Natural killer cell (primary cell): ENCODE measurements at regions not wholly inside any gene's neighbourhood (a gene's known extent, or its start where the extent isn't known, plus 50 kb on each side); places are given as distances from the start of the nearest gene placed in this dataset.

Experiments used
- ATAC-seq, 3 donors: fragments of 150-1000 bp in 2 of 3; fragments of 200-7000 bp in 1 of 3; cut with Tn5 transposase; 1 replicate in 1 of 3; 2 replicates in 2 of 3; pipeline ENCODE4 v1.10.0; 2021; ENCODE audit warnings: mild to moderate bottlenecking in 2 of 3, moderate library complexity in 2 of 3
- DNase-seq, 2 donors: peaks; one replicate each; pipeline versions ENCODE4 v3.0.0 to v3.0.0-alpha.2; 2013 to 2021; ENCODE audit warnings: mixed read lengths in 1 of 2
- H3K27ac ChIP-seq: one replicate; pipeline ENCODE4 v1.5.1; 2013; ENCODE audit warnings: mild to moderate bottlenecking, low read length
- H3K27me3 ChIP-seq: one replicate; pipeline ENCODE4 v1.6.1; 2013; ENCODE audit warnings: low read length; ENCODE audit not compliant: control insufficient read depth, insufficient read depth
- H3K36me3 ChIP-seq: one replicate; pipeline ENCODE4 v1.6.1; 2013; ENCODE audit warnings: low read length; ENCODE audit not compliant: control insufficient read depth, insufficient read depth
- H3K4me1 ChIP-seq: one replicate; pipeline ENCODE4 v1.6.1; 2013; ENCODE audit warnings: low read length; ENCODE audit not compliant: control insufficient read depth, insufficient read depth
- H3K4me3 ChIP-seq: one replicate; pipeline ENCODE4 v1.5.1; 2013; ENCODE audit warnings: low read length
- H3K9me3 ChIP-seq: one replicate; pipeline ENCODE4 v1.6.1; 2013; ENCODE audit warnings: low read length; ENCODE audit not compliant: control insufficient read depth, insufficient read depth
- H3K27ac Mint-ChIP-seq, 2 donors: one replicate each; pipeline ENCODE4 v1.8.0; 2022; ENCODE audit warnings: mild to moderate bottlenecking in 2 of 2, mixed read lengths in 2 of 2, moderate library complexity in 1 of 2
- H3K27me3 Mint-ChIP-seq, 2 donors: one replicate each; pipeline ENCODE4 v1.8.0; 2022; ENCODE audit warnings: low read depth in 2 of 2, mixed read lengths in 2 of 2
- H3K36me3 Mint-ChIP-seq: one replicate; pipeline ENCODE4 v1.8.0; 2022; ENCODE audit warnings: mixed read lengths
- H3K4me1 Mint-ChIP-seq, 2 donors: one replicate each; pipeline ENCODE4 v1.8.0; 2022; ENCODE audit warnings: mixed read lengths in 2 of 2
- H3K4me3 Mint-ChIP-seq: one replicate; pipeline ENCODE4 v1.8.0; 2022; ENCODE audit warnings: mild to moderate bottlenecking, moderate library complexity, mixed read lengths
- H3K9me3 Mint-ChIP-seq, 2 donors: one replicate each; pipeline ENCODE4 v1.8.0; 2022; ENCODE audit warnings: mixed read lengths in 2 of 2
- WGBS: methylation state at CpG from one replicate; pipeline ENCODE4 v1.1.7; 2013; ENCODE audit warnings: missing lambda C conversion rate; ENCODE audit not compliant: insufficient coverage; 5-methylcytosine and 5-hydroxymethylcytosine counted together
- intact Hi-C: fragments of 100-400 bp; cut with micrococcal nuclease; formaldehyde crosslinking; loops from one replicate; pipeline ENCODE4 v1.14.2; 2022
- TF ChIP-seq, protein P1 (sequence below): fragments of 200-600 bp; IDR thresholded peaks from one replicate; pipeline ENCODE4 v1.8.0; 2022; ENCODE audit warnings: antibody characterized with exemption

DNA sequence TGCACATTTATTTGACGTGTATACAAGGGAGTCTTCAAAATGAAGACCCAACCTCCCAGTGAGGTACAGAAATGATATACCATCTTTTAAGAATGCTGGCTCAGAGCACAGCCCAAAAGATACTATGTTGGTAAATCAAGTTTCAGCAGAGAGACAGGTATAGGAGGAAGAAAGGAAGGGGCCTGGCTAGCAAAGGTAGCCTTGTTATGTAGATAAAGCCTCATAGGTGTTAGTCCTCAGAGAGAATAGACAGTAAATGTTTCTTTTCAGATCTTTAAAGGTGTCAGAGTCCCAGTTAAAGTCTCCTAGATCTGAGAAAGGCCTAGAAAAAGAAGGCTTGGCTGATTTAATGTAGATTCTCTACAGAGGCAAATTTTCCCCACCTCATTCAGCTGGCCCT lies 213.8 kb downstream of the SI start:
- H3K27me3 Mint-ChIP-seq: no peaks in the 10 kb centered on the region
- no peaks in the 10 kb centered on the region for H3K36me3 Mint-ChIP-seq
- H3K4me1 Mint-ChIP-seq: no peaks in the 10 kb centered on the region
- Histone ChIP-seq H3K27me3 (no peaks in the 10 kb centered on the region), H3K36me3 (no peaks in the 10 kb centered on the region), H3K9me3 (peaks cover 4% of the 10 kb centered on the region), H3K27ac (no peak overlapping the region), H3K4me3 (no peak overlapping the region), H3K4me1 (no peaks in the 10 kb centered on the region)
- 60% methylated on average over 1 of the region's 1 CpG for WGBS
- peaks cover 18 to 25% of the 10 kb centered on the region in 2 donors for H3K9me3 Mint-ChIP-seq
- no peak overlapping the region for H3K27ac Mint-ChIP-seq
- intact Hi-C loops: no loop called here
- H3K4me3 Mint-ChIP-seq: no peak overlapping the region
- DNase-seq (no peak), ATAC-seq (no peak)
- TF ChIP-seq, protein P1, sequence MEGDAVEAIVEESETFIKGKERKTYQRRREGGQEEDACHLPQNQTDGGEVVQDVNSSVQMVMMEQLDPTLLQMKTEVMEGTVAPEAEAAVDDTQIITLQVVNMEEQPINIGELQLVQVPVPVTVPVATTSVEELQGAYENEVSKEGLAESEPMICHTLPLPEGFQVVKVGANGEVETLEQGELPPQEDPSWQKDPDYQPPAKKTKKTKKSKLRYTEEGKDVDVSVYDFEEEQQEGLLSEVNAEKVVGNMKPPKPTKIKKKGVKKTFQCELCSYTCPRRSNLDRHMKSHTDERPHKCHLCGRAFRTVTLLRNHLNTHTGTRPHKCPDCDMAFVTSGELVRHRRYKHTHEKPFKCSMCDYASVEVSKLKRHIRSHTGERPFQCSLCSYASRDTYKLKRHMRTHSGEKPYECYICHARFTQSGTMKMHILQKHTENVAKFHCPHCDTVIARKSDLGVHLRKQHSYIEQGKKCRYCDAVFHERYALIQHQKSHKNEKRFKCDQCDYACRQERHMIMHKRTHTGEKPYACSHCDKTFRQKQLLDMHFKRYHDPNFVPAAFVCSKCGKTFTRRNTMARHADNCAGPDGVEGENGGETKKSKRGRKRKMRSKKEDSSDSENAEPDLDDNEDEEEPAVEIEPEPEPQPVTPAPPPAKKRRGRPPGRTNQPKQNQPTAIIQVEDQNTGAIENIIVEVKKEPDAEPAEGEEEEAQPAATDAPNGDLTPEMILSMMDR: no peak

DNA sequence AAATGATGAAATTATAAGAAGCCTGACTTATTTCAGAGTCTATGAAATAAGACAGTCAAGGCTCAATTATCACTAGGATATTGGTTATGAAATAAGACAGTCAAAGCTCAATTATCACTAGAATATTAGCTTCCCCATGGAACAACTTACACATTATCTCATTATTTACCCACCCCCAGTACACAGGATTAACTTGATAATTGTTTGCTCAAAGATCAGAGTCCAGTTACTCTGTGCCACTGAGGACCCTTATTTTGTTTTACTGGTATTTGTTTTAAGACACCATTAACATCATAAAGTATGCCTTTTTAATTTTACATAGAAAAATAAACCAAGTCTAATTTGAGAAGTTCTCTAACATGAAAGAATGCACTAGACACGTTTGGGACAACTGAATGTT lies 225.4 kb downstream of the SI start:
- TF ChIP-seq, protein P1: no peak
- Mint-ChIP-seq H3K4me1 (no peaks in the 10 kb centered on the region), H3K4me3 (no peak overlapping the region), H3K9me3 (peaks cover 12 to 13% of the 10 kb centered on the region in 2 donors), H3K27ac (no peak overlapping the region), H3K27me3 (no peaks in the 10 kb centered on the region), H3K36me3 (no peaks in the 10 kb centered on the region)
- intact Hi-C loops: no loop called here
- no peak for ATAC-seq
- no CpG with 5 or more reads among the region's 1 CpG for WGBS
- H3K4me3 ChIP-seq: no peak overlapping the region
- H3K27me3 ChIP-seq: no peaks in the 10 kb centered on the region
- H3K36me3 ChIP-seq: no peaks in the 10 kb centered on the region
- no peak overlapping the region for H3K27ac ChIP-seq
- H3K4me1 ChIP-seq: no peaks in the 10 kb centered on the region
- DNase-seq: no peak
- H3K9me3 ChIP-seq: peaks cover 6% of the 10 kb centered on the region

DNA sequence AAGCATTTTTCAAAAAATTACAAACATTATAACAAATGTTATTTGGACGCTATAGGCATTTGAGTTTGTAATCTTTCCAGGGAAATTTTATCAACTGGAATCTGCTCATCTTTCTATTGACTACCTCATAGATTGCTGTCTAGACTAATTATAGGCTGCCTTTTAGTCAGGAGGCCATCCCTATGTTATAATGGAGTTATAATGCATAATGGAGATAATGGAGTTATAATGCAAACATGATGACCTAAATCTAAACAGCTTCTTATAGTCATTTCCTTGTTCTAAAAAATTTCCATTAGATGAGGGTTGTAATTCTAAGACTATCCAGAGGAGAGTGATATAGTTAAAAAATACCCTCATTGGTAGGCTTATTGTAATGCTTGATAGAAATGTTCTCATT lies 226.4 kb downstream of the SI start:
- H3K27me3 ChIP-seq: no peaks in the 10 kb centered on the region
- H3K36me3 Mint-ChIP-seq: no peaks in the 10 kb centered on the region
- WGBS: 80% methylated on average over 1 of the region's 1 CpG
- intact Hi-C loops: no loop called here
- H3K27me3 Mint-ChIP-seq: no peaks in the 10 kb centered on the region
- no peak overlapping the region for H3K27ac Mint-ChIP-seq
- H3K4me1 ChIP-seq: no peaks in the 10 kb centered on the region
- no peak overlapping the region for H3K4me3 Mint-ChIP-seq
- no peaks in the 10 kb centered on the region for H3K4me1 Mint-ChIP-seq
- no peak overlapping the region for H3K4me3 ChIP-seq
- peaks cover 6% of the 10 kb centered on the region for H3K9me3 ChIP-seq
- H3K27ac ChIP-seq: no peak overlapping the region
- no peak for DNase-seq
- TF ChIP-seq, protein P1: no peak
- H3K36me3 ChIP-seq: no peaks in the 10 kb centered on the region
- no peak for ATAC-seq
- peaks cover 10 to 11% of the 10 kb centered on the region in 2 donors for H3K9me3 Mint-ChIP-seq

DNA sequence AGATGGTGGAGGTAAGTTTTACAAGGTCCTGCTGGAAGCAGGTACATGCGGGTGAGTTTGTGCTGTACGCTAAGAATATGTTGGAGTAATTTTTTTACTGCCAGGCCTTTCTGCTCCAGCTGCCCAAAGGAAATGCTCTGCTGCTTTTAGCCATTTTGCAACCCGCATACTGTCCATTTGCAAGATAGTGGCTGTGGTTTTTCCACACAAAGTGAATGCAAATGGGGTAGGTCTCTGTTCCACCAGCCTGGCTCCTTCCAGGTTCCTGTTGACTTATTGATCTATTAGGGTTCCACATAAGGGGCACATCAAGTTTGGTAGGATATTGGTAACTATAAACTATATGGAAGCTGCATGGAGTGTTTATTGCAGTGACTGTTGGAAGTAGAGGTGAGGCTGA lies 227.1 kb downstream of the SI start:
- H3K9me3 Mint-ChIP-seq: peaks cover 10 to 11% of the 10 kb centered on the region in 2 donors
- no peaks in the 10 kb centered on the region for H3K27me3 Mint-ChIP-seq
- no peak for DNase-seq
- Histone ChIP-seq H3K4me3 (no peak overlapping the region), H3K27ac (no peak overlapping the region), H3K27me3 (no peaks in the 10 kb centered on the region), H3K4me1 (no peaks in the 10 kb centered on the region), H3K9me3 (peaks cover 6% of the 10 kb centered on the region), H3K36me3 (no peaks in the 10 kb centered on the region)
- no peaks in the 10 kb centered on the region for H3K36me3 Mint-ChIP-seq
- 86% methylated on average over 3 of the region's 3 CpGs for WGBS
- TF ChIP-seq, protein P1: no peak
- ATAC-seq: no peak
- H3K4me1 Mint-ChIP-seq: no peaks in the 10 kb centered on the region
- H3K27ac Mint-ChIP-seq: no peak overlapping the region
- intact Hi-C loops: no loop called here
- no peak overlapping the region for H3K4me3 Mint-ChIP-seq
